GM23338 (cell line): ENCODE measurements at regions not wholly inside any gene's neighbourhood (a gene's known extent, or its start where the extent isn't known, plus 50 kb on each side); places are given as distances from the start of the nearest gene placed in this dataset.

Experiments used
- ATAC-seq: fragments of 200-7000 bp; cut with Tn5 transposase; 3 replicates; pipeline ENCODE4 v1.9.1; 2020
- DNase-seq: peaks from one replicate; pipeline ENCODE4 v3.0.0-alpha.2; 2015; ENCODE audit warnings: low spot score
- H2AFZ ChIP-seq: fragments of 200-600 bp; sonication (generic); 2 replicates; pipeline ENCODE4 v1.8.0; 2016; ENCODE audit warnings: antibody characterized with exemption, mild to moderate bottlenecking, moderate library complexity
- H3F3A ChIP-seq: fragments of 200-600 bp; sonication (generic); replicated peaks from 2 replicates; pipeline ENCODE4 v1.8.0; 2017; ENCODE audit warnings: antibody characterized with exemption, mixed run types, low read depth
- H3K27ac ChIP-seq: fragments of 200-600 bp; sonication (generic); 2 replicates; pipeline ENCODE4 v1.6.1; 2016; ENCODE audit warnings: low read depth
- H3K27me3 ChIP-seq: fragments of 200-600 bp; sonication (generic); 2 replicates; pipeline ENCODE4 v1.8.0; 2016; ENCODE audit warnings: mild to moderate bottlenecking, mixed run types, moderate library complexity; ENCODE audit not compliant: insufficient read depth
- H3K36me3 ChIP-seq: fragments of 200-600 bp; sonication (generic); 2 replicates; pipeline ENCODE4 v1.8.0; 2016; ENCODE audit warnings: mild to moderate bottlenecking; ENCODE audit not compliant: insufficient read depth
- H3K4me1 ChIP-seq: fragments of 200-600 bp; sonication (generic); 2 replicates; pipeline ENCODE4 v1.8.0; 2016; ENCODE audit warnings: mild to moderate bottlenecking, moderate library complexity; ENCODE audit not compliant: insufficient read depth
- H3K4me2 ChIP-seq: fragments of 200-600 bp; sonication (generic); 2 replicates; pipeline ENCODE4 v1.7.1; 2017; ENCODE audit warnings: mixed run types
- H3K4me3 ChIP-seq: fragments of 200-600 bp; sonication (generic); 2 replicates; pipeline ENCODE4 v1.6.1; 2016; ENCODE audit warnings: mixed run types
- H3K79me2 ChIP-seq: fragments of 200-600 bp; sonication (generic); replicated peaks from 2 replicates; pipeline ENCODE4 v1.8.0; 2017; ENCODE audit warnings: mild to moderate bottlenecking; ENCODE audit not compliant: insufficient read depth
- H3K9me2 ChIP-seq: fragments of 200-600 bp; sonication (generic); 2 replicates; pipeline ENCODE4 v1.8.0; 2017; ENCODE audit not compliant: insufficient read depth
- H4K20me1 ChIP-seq: fragments of 200-600 bp; sonication (generic); replicated peaks from 2 replicates; pipeline ENCODE4 v1.8.0; 2017; ENCODE audit warnings: mild to moderate bottlenecking; ENCODE audit not compliant: insufficient read depth
- H3K27ac Mint-ChIP-seq: 2 replicates; pipeline ENCODE4 v1.8.0; 2020; ENCODE audit warnings: inconsistent platforms, mild to moderate bottlenecking, moderate library complexity, mixed read lengths
- H3K27me3 Mint-ChIP-seq: 3 replicates; pipeline ENCODE4 v1.8.0; 2022; ENCODE audit warnings: low read depth, mild to moderate bottlenecking, moderate library complexity, mixed read lengths, inconsistent platforms; ENCODE audit not compliant: insufficient read depth, poor library complexity
- H3K36me3 Mint-ChIP-seq: 3 replicates; pipeline ENCODE4 v1.8.0; 2021; ENCODE audit warnings: low read depth, mild to moderate bottlenecking, inconsistent platforms, moderate library complexity, mixed read lengths
- H3K4me1 Mint-ChIP-seq: 3 replicates; pipeline ENCODE4 v1.8.0; 2020; ENCODE audit warnings: mild to moderate bottlenecking, inconsistent platforms, mixed read lengths
- H3K4me3 Mint-ChIP-seq: 3 replicates; pipeline ENCODE4 v1.8.0; 2021; ENCODE audit warnings: moderate library complexity, mild to moderate bottlenecking, inconsistent platforms, mixed read lengths
- H3K9me3 Mint-ChIP-seq: 3 replicates; pipeline ENCODE4 v1.8.0; 2020; ENCODE audit warnings: moderate library complexity, mild to moderate bottlenecking, inconsistent platforms, mixed read lengths
- CREB1 ChIP-seq: fragments of 250-450 bp; sonication (Bioruptor Pico); IDR thresholded peaks from 2 replicates; pipeline ENCODE4 v1.5.0; 2020; ENCODE audit warnings: low read depth, mild to moderate bottlenecking, moderate library complexity
- EZH2 ChIP-seq: fragments of 200-600 bp; sonication (generic); IDR thresholded peaks from one replicate; pipeline ENCODE4 v1.8.0; 2017; ENCODE audit warnings: antibody characterized with exemption, mild to moderate bottlenecking, low read depth; ENCODE audit not compliant: unreplicated experiment
- EZH2phosphoT487 ChIP-seq: fragments of 200-600 bp; sonication (generic); IDR thresholded peaks from one replicate; pipeline ENCODE4 v1.8.1; 2018; ENCODE audit warnings: antibody characterized with exemption; ENCODE audit not compliant: unreplicated experiment
- JUNB ChIP-seq: IDR thresholded peaks from one replicate; pipeline ENCODE4 v1.6.1; 2016; ENCODE audit warnings: antibody characterized with exemption; ENCODE audit not compliant: unreplicated experiment
- NANOG ChIP-seq: IDR thresholded peaks from 2 replicates; pipeline ENCODE4 v1.6.1; 2016; ENCODE audit warnings: antibody characterized with exemption, borderline replicate concordance
- POLR2AphosphoS5 ChIP-seq: IDR thresholded peaks from 2 replicates; pipeline ENCODE4 v1.6.1; 2016; ENCODE audit warnings: antibody characterized with exemption, low read depth
- STAT1 ChIP-seq: IDR thresholded peaks from one replicate; pipeline ENCODE4 v1.6.1; 2016; ENCODE audit warnings: antibody characterized with exemption; ENCODE audit not compliant: unreplicated experiment
- ZNF114 ChIP-seq: fragments of 250-450 bp; sonication (Bioruptor Pico); IDR thresholded peaks from 2 replicates; pipeline ENCODE4 v1.5.0; 2020; ENCODE audit warnings: mild to moderate bottlenecking, moderate library complexity
- ZNF331 ChIP-seq: fragments of 250-450 bp; sonication (Bioruptor Pico); IDR thresholded peaks from 2 replicates; pipeline ENCODE4 v1.5.0; 2020; ENCODE audit warnings: low read depth, mild to moderate bottlenecking, moderate library complexity
- TF ChIP-seq, protein P1 (sequence below): IDR thresholded peaks from one replicate; pipeline ENCODE4 v1.6.1; 2018; ENCODE audit warnings: antibody characterized with exemption; ENCODE audit not compliant: unreplicated experiment
- TF ChIP-seq, protein P2 (sequence below): IDR thresholded peaks from 2 replicates; pipeline ENCODE4 v1.6.1; 2016; ENCODE audit warnings: antibody characterized with exemption
- TF ChIP-seq, protein P3 (sequence below), 2 experiments: fragments of 200-600 bp in 1 of 2; sonication (generic) in 1 of 2; conservative IDR thresholded peaks; 2 replicates each; pipeline versions ENCODE4 v1.5.1 to v1.6.1; 2016 to 2017; ENCODE audit warnings: antibody characterized with exemption in 2 of 2, low read depth in 2 of 2, mild to moderate bottlenecking in 2 of 2, moderate library complexity in 1 of 2
- TF ChIP-seq, protein P4 (sequence below): fragments of 250-450 bp; sonication (Bioruptor Pico); IDR thresholded peaks from 2 replicates; pipeline ENCODE4 v1.5.0; 2020; ENCODE audit warnings: mild to moderate bottlenecking, moderate library complexity

DNA sequence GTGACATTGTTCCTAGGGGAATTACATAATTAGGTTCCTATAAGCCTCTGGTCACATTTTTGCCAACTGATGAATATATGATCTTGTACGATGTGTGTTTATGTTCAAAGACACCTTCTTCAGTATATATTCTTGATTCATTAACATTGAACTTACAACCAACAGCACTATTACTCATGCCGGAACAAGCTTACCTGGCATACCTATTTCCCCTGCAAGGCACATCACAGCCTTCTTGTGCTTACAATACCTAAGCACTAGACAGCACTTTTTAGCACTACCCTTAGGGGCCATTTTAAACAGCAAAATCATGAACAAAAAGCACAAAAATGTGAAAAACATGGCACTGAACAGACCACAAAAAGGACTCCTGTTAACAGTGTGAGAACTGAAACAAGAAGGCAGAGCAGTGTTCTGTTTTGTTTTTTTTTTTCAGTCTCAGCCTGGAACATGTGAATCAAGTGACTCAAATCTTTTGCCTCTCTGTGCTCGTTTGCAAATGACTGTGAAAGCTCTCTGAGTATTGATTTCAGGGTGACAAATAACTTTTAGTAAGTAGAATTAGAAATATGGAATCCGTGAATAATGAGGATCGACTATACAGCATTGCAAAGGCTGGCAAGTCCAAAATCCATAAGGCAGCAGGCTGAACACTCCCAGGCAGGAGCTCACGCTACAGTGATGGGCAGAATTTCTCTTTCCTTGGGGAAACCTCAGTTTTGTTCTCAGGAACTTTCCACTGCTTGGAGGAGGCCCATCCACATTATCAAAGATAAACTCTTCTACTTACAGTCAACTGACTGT lies 102.3 kb upstream of the TSHZ2 start:
- H3K4me3 ChIP-seq, result no peak overlapping the region
- no peak for ATAC-seq
- no peak overlapping the region for H3K27ac Mint-ChIP-seq
- 0 out of 2 replicates have a peak, but pooled peaks cover 11% of the 10 kb centered on the region for H3K9me2 ChIP-seq
- H3K27ac ChIP-seq, result no peak overlapping the region
- H3K36me3 Mint-ChIP-seq, result no peaks in the 10 kb centered on the region
- H3K4me1 Mint-ChIP-seq, result no peaks in the 10 kb centered on the region
- TF ChIP-seq, protein P1, sequence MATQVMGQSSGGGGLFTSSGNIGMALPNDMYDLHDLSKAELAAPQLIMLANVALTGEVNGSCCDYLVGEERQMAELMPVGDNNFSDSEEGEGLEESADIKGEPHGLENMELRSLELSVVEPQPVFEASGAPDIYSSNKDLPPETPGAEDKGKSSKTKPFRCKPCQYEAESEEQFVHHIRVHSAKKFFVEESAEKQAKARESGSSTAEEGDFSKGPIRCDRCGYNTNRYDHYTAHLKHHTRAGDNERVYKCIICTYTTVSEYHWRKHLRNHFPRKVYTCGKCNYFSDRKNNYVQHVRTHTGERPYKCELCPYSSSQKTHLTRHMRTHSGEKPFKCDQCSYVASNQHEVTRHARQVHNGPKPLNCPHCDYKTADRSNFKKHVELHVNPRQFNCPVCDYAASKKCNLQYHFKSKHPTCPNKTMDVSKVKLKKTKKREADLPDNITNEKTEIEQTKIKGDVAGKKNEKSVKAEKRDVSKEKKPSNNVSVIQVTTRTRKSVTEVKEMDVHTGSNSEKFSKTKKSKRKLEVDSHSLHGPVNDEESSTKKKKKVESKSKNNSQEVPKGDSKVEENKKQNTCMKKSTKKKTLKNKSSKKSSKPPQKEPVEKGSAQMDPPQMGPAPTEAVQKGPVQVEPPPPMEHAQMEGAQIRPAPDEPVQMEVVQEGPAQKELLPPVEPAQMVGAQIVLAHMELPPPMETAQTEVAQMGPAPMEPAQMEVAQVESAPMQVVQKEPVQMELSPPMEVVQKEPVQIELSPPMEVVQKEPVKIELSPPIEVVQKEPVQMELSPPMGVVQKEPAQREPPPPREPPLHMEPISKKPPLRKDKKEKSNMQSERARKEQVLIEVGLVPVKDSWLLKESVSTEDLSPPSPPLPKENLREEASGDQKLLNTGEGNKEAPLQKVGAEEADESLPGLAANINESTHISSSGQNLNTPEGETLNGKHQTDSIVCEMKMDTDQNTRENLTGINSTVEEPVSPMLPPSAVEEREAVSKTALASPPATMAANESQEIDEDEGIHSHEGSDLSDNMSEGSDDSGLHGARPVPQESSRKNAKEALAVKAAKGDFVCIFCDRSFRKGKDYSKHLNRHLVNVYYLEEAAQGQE, result no peak
- no peak for TF ChIP-seq STAT1
- TF ChIP-seq, protein P2, sequence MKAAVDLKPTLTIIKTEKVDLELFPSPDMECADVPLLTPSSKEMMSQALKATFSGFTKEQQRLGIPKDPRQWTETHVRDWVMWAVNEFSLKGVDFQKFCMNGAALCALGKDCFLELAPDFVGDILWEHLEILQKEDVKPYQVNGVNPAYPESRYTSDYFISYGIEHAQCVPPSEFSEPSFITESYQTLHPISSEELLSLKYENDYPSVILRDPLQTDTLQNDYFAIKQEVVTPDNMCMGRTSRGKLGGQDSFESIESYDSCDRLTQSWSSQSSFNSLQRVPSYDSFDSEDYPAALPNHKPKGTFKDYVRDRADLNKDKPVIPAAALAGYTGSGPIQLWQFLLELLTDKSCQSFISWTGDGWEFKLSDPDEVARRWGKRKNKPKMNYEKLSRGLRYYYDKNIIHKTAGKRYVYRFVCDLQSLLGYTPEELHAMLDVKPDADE, result no peak
- no peak for TF ChIP-seq POLR2AphosphoS5
- no peak for TF ChIP-seq JUNB
- TF ChIP-seq NANOG, result no peak
- TF ChIP-seq EZH2phosphoT487, result no peak
- no peak for TF ChIP-seq EZH2
- no peak for TF ChIP-seq CREB1 (CRISPR knock-in tag)
- TF ChIP-seq, protein P3, sequence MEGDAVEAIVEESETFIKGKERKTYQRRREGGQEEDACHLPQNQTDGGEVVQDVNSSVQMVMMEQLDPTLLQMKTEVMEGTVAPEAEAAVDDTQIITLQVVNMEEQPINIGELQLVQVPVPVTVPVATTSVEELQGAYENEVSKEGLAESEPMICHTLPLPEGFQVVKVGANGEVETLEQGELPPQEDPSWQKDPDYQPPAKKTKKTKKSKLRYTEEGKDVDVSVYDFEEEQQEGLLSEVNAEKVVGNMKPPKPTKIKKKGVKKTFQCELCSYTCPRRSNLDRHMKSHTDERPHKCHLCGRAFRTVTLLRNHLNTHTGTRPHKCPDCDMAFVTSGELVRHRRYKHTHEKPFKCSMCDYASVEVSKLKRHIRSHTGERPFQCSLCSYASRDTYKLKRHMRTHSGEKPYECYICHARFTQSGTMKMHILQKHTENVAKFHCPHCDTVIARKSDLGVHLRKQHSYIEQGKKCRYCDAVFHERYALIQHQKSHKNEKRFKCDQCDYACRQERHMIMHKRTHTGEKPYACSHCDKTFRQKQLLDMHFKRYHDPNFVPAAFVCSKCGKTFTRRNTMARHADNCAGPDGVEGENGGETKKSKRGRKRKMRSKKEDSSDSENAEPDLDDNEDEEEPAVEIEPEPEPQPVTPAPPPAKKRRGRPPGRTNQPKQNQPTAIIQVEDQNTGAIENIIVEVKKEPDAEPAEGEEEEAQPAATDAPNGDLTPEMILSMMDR (conservative IDR thresholded peaks at IDR 0.05; ENCODE audit: low read depth in 2 of 2), result no peak
- no peak for TF ChIP-seq ZNF114
- TF ChIP-seq, protein P4, sequence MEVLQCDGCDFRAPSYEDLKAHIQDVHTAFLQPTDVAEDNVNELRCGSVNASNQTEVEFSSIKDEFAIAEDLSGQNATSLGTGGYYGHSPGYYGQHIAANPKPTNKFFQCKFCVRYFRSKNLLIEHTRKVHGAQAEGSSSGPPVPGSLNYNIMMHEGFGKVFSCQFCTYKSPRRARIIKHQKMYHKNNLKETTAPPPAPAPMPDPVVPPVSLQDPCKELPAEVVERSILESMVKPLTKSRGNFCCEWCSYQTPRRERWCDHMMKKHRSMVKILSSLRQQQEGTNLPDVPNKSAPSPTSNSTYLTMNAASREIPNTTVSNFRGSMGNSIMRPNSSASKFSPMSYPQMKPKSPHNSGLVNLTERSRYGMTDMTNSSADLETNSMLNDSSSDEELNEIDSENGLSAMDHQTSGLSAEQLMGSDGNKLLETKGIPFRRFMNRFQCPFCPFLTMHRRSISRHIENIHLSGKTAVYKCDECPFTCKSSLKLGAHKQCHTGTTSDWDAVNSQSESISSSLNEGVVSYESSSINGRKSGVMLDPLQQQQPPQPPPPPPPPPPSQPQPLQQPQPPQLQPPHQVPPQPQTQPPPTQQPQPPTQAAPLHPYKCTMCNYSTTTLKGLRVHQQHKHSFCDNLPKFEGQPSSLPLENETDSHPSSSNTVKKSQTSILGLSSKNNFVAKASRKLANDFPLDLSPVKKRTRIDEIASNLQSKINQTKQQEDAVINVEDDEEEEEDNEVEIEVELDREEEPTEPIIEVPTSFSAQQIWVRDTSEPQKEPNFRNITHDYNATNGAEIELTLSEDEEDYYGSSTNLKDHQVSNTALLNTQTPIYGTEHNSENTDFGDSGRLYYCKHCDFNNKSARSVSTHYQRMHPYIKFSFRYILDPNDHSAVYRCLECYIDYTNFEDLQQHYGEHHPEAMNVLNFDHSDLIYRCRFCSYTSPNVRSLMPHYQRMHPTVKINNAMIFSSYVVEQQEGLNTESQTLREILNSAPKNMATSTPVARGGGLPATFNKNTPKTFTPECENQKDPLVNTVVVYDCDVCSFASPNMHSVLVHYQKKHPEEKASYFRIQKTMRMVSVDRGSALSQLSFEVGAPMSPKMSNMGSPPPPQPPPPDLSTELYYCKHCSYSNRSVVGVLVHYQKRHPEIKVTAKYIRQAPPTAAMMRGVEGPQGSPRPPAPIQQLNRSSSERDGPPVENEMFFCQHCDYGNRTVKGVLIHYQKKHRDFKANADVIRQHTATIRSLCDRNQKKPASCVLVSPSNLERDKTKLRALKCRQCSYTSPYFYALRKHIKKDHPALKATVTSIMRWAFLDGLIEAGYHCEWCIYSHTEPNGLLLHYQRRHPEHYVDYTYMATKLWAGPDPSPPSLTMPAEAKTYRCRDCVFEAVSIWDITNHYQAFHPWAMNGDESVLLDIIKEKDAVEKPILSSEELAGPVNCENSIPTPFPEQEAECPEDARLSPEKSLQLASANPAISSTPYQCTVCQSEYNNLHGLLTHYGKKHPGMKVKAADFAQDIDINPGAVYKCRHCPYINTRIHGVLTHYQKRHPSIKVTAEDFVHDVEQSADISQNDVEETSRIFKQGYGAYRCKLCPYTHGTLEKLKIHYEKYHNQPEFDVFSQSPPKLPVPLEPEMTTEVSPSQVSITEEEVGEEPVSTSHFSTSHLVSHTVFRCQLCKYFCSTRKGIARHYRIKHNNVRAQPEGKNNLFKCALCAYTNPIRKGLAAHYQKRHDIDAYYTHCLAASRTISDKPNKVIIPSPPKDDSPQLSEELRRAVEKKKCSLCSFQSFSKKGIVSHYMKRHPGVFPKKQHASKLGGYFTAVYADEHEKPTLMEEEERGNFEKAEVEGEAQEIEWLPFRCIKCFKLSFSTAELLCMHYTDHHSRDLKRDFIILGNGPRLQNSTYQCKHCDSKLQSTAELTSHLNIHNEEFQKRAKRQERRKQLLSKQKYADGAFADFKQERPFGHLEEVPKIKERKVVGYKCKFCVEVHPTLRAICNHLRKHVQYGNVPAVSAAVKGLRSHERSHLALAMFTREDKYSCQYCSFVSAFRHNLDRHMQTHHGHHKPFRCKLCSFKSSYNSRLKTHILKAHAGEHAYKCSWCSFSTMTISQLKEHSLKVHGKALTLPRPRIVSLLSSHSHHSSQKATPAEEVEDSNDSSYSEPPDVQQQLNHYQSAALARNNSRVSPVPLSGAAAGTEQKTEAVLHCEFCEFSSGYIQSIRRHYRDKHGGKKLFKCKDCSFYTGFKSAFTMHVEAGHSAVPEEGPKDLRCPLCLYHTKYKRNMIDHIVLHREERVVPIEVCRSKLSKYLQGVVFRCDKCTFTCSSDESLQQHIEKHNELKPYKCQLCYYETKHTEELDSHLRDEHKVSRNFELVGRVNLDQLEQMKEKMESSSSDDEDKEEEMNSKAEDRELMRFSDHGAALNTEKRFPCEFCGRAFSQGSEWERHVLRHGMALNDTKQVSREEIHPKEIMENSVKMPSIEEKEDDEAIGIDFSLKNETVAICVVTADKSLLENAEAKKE (CRISPR knock-in tag), result no peak
- no peak for TF ChIP-seq ZNF331 (CRISPR knock-in tag)
- peaks cover 2% of the 10 kb centered on the region for H3K27me3 Mint-ChIP-seq
- no peaks in the 10 kb centered on the region for H3K79me2 ChIP-seq
- no peaks in the 10 kb centered on the region for H3K36me3 ChIP-seq
- no peak overlapping the region for H3K4me2 ChIP-seq
- H3K27me3 ChIP-seq, result no peaks in the 10 kb centered on the region
- no peaks in the 10 kb centered on the region for H3F3A ChIP-seq
- DNase-seq, result no peak
- H3K9me3 Mint-ChIP-seq, result no peaks in the 10 kb centered on the region
- no peaks in the 10 kb centered on the region for H3K4me1 ChIP-seq
- no peak overlapping the region for H2AFZ ChIP-seq
- no peaks in the 10 kb centered on the region for H4K20me1 ChIP-seq
- no peak overlapping the region for H3K4me3 Mint-ChIP-seq
